Smooth muscle cell (in vitro differentiated cells): ENCODE measurements at regions not wholly inside any gene's neighbourhood (a gene's known extent, or its start where the extent isn't known, plus 50 kb on each side); places are given as distances from the start of the nearest gene placed in this dataset.

ENCODE experiments used
- DNase-seq: peaks from one replicate; lab custom pipeline; 2025; ENCODE audit not compliant: unreplicated experiment; lab: John Stamatoyannopoulos, UW
- H2AFZ ChIP-seq: fragments of 200-600 bp; sonication (generic); 2 replicates; pipeline ENCODE4 v1.6.0; 2016; ENCODE audit warnings: antibody characterized with exemption, low read depth, mild to moderate bottlenecking
- H3F3A ChIP-seq: fragments of 200-600 bp; sonication (generic); 2 replicates; pipeline ENCODE4 v1.6.0; 2017; ENCODE audit warnings: antibody characterized with exemption, low read depth
- H3K27ac ChIP-seq: fragments of 200-600 bp; sonication (generic); 2 replicates; pipeline ENCODE4 v1.5.1; 2016; ENCODE audit warnings: low read depth, mild to moderate bottlenecking
- H3K27me3 ChIP-seq: fragments of 200-600 bp; sonication (generic); 2 replicates; pipeline ENCODE4 v1.6.1; 2016; ENCODE audit warnings: low read depth, mild to moderate bottlenecking
- H3K36me3 ChIP-seq: fragments of 200-600 bp; sonication (generic); 2 replicates; pipeline ENCODE4 v1.5.1; 2016; ENCODE audit warnings: low read depth
- H3K4me1 ChIP-seq: fragments of 200-600 bp; sonication (generic); 2 replicates; pipeline ENCODE4 v1.5.1; 2016; ENCODE audit warnings: low read depth
- H3K4me2 ChIP-seq: fragments of 200-600 bp; sonication (generic); 2 replicates; pipeline ENCODE4 v1.6.0; 2016; ENCODE audit warnings: mild to moderate bottlenecking
- H3K4me3 ChIP-seq: fragments of 200-600 bp; sonication (generic); 2 replicates; pipeline ENCODE4 v1.5.1; 2016; ENCODE audit warnings: mild to moderate bottlenecking
- H3K79me2 ChIP-seq: fragments of 200-600 bp; sonication (generic); 2 replicates; pipeline ENCODE4 v1.6.0; 2016; ENCODE audit warnings: low read depth, mild to moderate bottlenecking
- H3K9ac ChIP-seq: fragments of 200-600 bp; sonication (generic); 2 replicates; pipeline ENCODE4 v1.6.0; 2016; ENCODE audit warnings: low read depth
- H3K9me3 ChIP-seq: fragments of 200-600 bp; sonication (generic); replicated peaks from 2 replicates; pipeline ENCODE4 v1.5.1; 2016; ENCODE audit warnings: low read depth
- H4K20me1 ChIP-seq: fragments of 200-600 bp; sonication (generic); 2 replicates; pipeline ENCODE4 v1.6.0; 2016; ENCODE audit warnings: low read depth
- CTCF ChIP-seq: fragments of 200-600 bp; sonication (generic); IDR thresholded peaks from 2 replicates; pipeline ENCODE4 v1.5.1; 2017; ENCODE audit warnings: borderline replicate concordance, mild to moderate bottlenecking, antibody characterized with exemption; ENCODE audit not compliant: insufficient read depth, poor library complexity, severe bottlenecking
- WGBS: methylation state at CpG from one replicate; pipeline ENCODE4 v1.1.7; 2016; ENCODE audit warnings: low lambda C conversion rate; 5-methylcytosine and 5-hydroxymethylcytosine counted together

- Histone ChIP-seq H3F3A (peaks cover 31% of the 10 kb centered on the region), H3K27ac (peak overlapping the region; percentile 100), H2AFZ (no peak overlapping the region), H3K79me2 (no peaks in the 10 kb centered on the region), H4K20me1 (no peaks in the 10 kb centered on the region), H3K9ac (peak overlapping the region; percentile 76), H3K4me2 (peak overlapping the region; percentile 91), H3K4me3 (no peak overlapping the region), H3K27me3 (no peaks in the 10 kb centered on the region), H3K9me3 (no peaks in the 10 kb centered on the region), H3K36me3 (no peaks in the 10 kb centered on the region), H3K4me1 (peaks cover 34% of the 10 kb centered on the region)
- no peak for TF ChIP-seq CTCF
- WGBS, result 83% methylated on average over 14 of the region's 14 CpGs
- DNase-seq, result no peak
Observed at GRCh38 chr10:11683529-11684320, 58.5 kb upstream of the ECHDC3 start.

GRCh38 chr10:11682851-11683250 is 59.3 kb upstream of the ECHDC3 start:
- 33% methylated on average over 14 of the region's 14 CpGs for WGBS
- Histone ChIP-seq H3K4me3 (no peak overlapping the region), H3K9ac (peak overlapping the region; percentile 76), H3K4me1 (peaks cover 30% of the 10 kb centered on the region), H3K36me3 (no peaks in the 10 kb centered on the region), H3K9me3 (no peaks in the 10 kb centered on the region), H3K27me3 (no peaks in the 10 kb centered on the region), H3K4me2 (peak overlapping the region; percentile 91), H3F3A (peaks cover 22% of the 10 kb centered on the region), H3K27ac (peak overlapping the region; percentile 100), H2AFZ (no peak overlapping the region), H4K20me1 (no peaks in the 10 kb centered on the region), H3K79me2 (no peaks in the 10 kb centered on the region)
- no peak for TF ChIP-seq CTCF
- DNase-seq, result no peak

- H3K4me3 ChIP-seq, result no peak overlapping the region
- H3K36me3 ChIP-seq, result no peaks in the 10 kb centered on the region
- H3K9ac ChIP-seq, result peak overlapping the region; percentile 76
- peaks cover 30% of the 10 kb centered on the region for H3K4me1 ChIP-seq
- H3K4me2 ChIP-seq, result peak overlapping the region; percentile 91
- DNase-seq, result no peak
- no peaks in the 10 kb centered on the region for H3K27me3 ChIP-seq
- H4K20me1 ChIP-seq, result no peaks in the 10 kb centered on the region
- H2AFZ ChIP-seq, result no peak overlapping the region
- TF ChIP-seq CTCF, result no peak
- no peaks in the 10 kb centered on the region for H3K79me2 ChIP-seq
- peak overlapping the region; percentile 100 for H3K27ac ChIP-seq
- H3F3A ChIP-seq, result peaks cover 19% of the 10 kb centered on the region
- no peaks in the 10 kb centered on the region for H3K9me3 ChIP-seq
- 66% methylated on average over 6 of the region's 6 CpGs for WGBS
Observed at GRCh38 chr10:11682267-11682683, 59.9 kb upstream of the ECHDC3 start.

GRCh38 chr10:11680496-11680895 is 61.7 kb upstream of the ECHDC3 start:
- WGBS, result 97% methylated on average over 6 of the region's 6 CpGs
- no peak for DNase-seq
- H3K4me3 ChIP-seq, result no peak overlapping the region
- no peak overlapping the region for H2AFZ ChIP-seq
- H3K27me3 ChIP-seq, result no peaks in the 10 kb centered on the region
- no peak overlapping the region for H3K27ac ChIP-seq
- no peaks in the 10 kb centered on the region for H3K36me3 ChIP-seq
- no peak overlapping the region for H3K4me2 ChIP-seq
- H3K4me1 ChIP-seq, result peaks cover 18% of the 10 kb centered on the region
- TF ChIP-seq CTCF, result no peak
- no peak overlapping the region for H3K9ac ChIP-seq
- H4K20me1 ChIP-seq, result no peaks in the 10 kb centered on the region
- H3K9me3 ChIP-seq, result no peaks in the 10 kb centered on the region
- H3F3A ChIP-seq, result peaks cover 5% of the 10 kb centered on the region
- no peaks in the 10 kb centered on the region for H3K79me2 ChIP-seq
